ENCODE measurements at regions not wholly inside any gene's neighbourhood (a gene's known extent, or its start where the extent isn't known, plus 50 kb on each side); places are given as distances from the start of the nearest gene placed in this dataset.

GRCh38 chr2:118265873-118266455, 177.7 kb downstream of the INSIG2 start:
- H3K36me3 ChIP-seq (ENCODE audit: control insufficient read depth in 1 of 2, insufficient read depth in 2 of 2, low read depth in 1 of 2, low read length in 2 of 2): no peaks in the 10 kb centered on the region
- no peaks in the 10 kb centered on the region for H3K4me1 ChIP-seq (ENCODE audit: control insufficient read depth, insufficient read depth, low read depth, low read length)
- H3K27ac ChIP-seq (ENCODE audit: low read length, poor library complexity, severe bottlenecking): no peak overlapping the region
- no peak overlapping the region for H3K23ac ChIP-seq (ENCODE audit: low read length in 2 of 2)
- H2AK5ac ChIP-seq (ENCODE audit: low read length, severe bottlenecking): no peak overlapping the region
- H3K79me1 ChIP-seq (replicated peaks; ENCODE audit: low read length, poor library complexity, severe bottlenecking): no peaks in the 10 kb centered on the region
- H2BK5ac ChIP-seq (ENCODE audit: low read depth, low read length, poor library complexity, severe bottlenecking): no peak overlapping the region
- no peak overlapping the region for H2AFZ ChIP-seq (ENCODE audit: low read depth, low read length)
- H3K4me2 ChIP-seq (ENCODE audit: low read length, poor library complexity, severe bottlenecking): no peak overlapping the region
- no peak overlapping the region for H3K18ac ChIP-seq (ENCODE audit: low read depth in 1 of 2, low read length in 2 of 2)
- no peak overlapping the region for H2BK120ac ChIP-seq (ENCODE audit: low read depth, low read length)
- no peak overlapping the region for H2BK15ac ChIP-seq (ENCODE audit: low read depth, poor library complexity, severe bottlenecking)
- H3K4me3 ChIP-seq (ENCODE audit: insufficient read depth in 1 of 2, low read depth in 1 of 2, low read length in 2 of 2): no peak overlapping the region
- H2BK12ac ChIP-seq (ENCODE audit: low read length in 2 of 2): no peak overlapping the region
- H4K91ac ChIP-seq (ENCODE audit: low read length): no peak overlapping the region
- no peak overlapping the region for H3K4ac ChIP-seq (ENCODE audit: low read depth in 1 of 2, low read length in 2 of 2)
- no peak overlapping the region for H3K14ac ChIP-seq (ENCODE audit: low read length in 2 of 2)
- no peak overlapping the region for H4K8ac ChIP-seq (ENCODE audit: low read length)
- 87% methylated on average over 3 of the region's 3 CpGs for WGBS
- no peak overlapping the region for H3K9ac ChIP-seq (ENCODE audit: low read length)
- no peak for DNase-seq
- H3K9me3 ChIP-seq (ENCODE audit: control insufficient read depth, low read length): no peaks in the 10 kb centered on the region
- H3K27me3 ChIP-seq (ENCODE audit: control insufficient read depth in 1 of 2, insufficient read depth in 1 of 2, low read length in 2 of 2): peaks cover 0 to 17% of the 10 kb centered on the region in 2 experiments

DNA sequence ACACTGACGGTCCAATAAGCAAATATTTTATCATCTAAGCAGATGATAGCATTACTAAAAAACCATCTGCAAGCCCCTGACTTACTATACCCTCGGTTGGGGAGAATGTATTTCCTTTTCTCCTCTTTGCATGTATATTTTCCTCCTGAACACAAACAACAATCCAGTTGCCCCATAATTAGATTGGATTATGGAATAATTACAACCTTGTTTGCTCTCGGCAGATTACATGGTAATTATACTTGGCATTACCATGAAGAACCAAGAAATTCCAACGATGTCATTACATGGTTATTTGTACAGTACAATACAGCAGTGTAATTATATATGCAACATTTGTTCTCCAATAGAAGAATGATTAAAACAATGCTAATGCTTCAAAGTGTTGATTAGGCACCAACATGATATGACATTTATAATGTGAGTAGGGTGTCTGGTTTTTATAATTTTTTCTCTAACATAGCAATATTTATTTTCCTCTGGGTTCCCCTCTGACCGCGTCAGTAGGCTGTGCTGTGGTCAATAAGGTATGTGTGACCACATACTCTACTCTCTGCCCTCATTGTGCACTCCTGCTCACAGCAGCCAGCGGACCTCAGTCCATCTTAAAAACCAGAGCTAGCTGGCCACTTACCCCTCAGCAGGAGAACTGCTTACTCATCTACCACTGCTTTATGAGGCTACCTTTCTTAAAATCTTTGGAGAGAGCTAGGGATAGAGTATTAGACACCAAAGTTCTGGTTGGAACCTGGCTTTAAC, 176.1 kb downstream of the INSIG2 start:
- Histone ChIP-seq H3K4ac (ENCODE audit: low read depth in 1 of 2, low read length in 2 of 2) (no peak overlapping the region), H3K79me1 (replicated peaks; ENCODE audit: low read length, poor library complexity, severe bottlenecking) (no peaks in the 10 kb centered on the region), H3K36me3 (ENCODE audit: control insufficient read depth in 1 of 2, insufficient read depth in 2 of 2, low read depth in 1 of 2, low read length in 2 of 2) (no peaks in the 10 kb centered on the region), H3K18ac (ENCODE audit: low read depth in 1 of 2, low read length in 2 of 2) (no peak overlapping the region), H3K4me1 (ENCODE audit: control insufficient read depth, insufficient read depth, low read depth, low read length) (no peaks in the 10 kb centered on the region), H3K14ac (ENCODE audit: low read length in 2 of 2) (no peak overlapping the region), H2AK5ac (ENCODE audit: low read length, severe bottlenecking) (no peak overlapping the region), H3K27ac (ENCODE audit: low read length, poor library complexity, severe bottlenecking) (no peak overlapping the region), H2BK5ac (ENCODE audit: low read depth, low read length, poor library complexity, severe bottlenecking) (no peak overlapping the region), H2BK120ac (ENCODE audit: low read depth, low read length) (no peak overlapping the region), H3K9ac (ENCODE audit: low read length) (no peak overlapping the region), H2BK15ac (ENCODE audit: low read depth, poor library complexity, severe bottlenecking) (no peak overlapping the region), H4K91ac (ENCODE audit: low read length) (no peak overlapping the region), H3K9me3 (ENCODE audit: control insufficient read depth, low read length) (no peaks in the 10 kb centered on the region), H2BK12ac (ENCODE audit: low read length in 2 of 2) (no peak overlapping the region), H3K4me3 (ENCODE audit: insufficient read depth in 1 of 2, low read depth in 1 of 2, low read length in 2 of 2) (no peak overlapping the region), H4K8ac (ENCODE audit: low read length) (no peak overlapping the region), H3K23ac (ENCODE audit: low read length in 2 of 2) (no peak overlapping the region), H3K4me2 (ENCODE audit: low read length, poor library complexity, severe bottlenecking) (no peak overlapping the region), H3K27me3 (ENCODE audit: control insufficient read depth in 1 of 2, insufficient read depth in 1 of 2, low read length in 2 of 2) (peaks cover 0 to 2% of the 10 kb centered on the region in 2 experiments), H2AFZ (ENCODE audit: low read depth, low read length) (no peak overlapping the region)
- WGBS: 79% methylated on average over 4 of the region's 7 CpGs
- DNase-seq: no peak

DNA sequence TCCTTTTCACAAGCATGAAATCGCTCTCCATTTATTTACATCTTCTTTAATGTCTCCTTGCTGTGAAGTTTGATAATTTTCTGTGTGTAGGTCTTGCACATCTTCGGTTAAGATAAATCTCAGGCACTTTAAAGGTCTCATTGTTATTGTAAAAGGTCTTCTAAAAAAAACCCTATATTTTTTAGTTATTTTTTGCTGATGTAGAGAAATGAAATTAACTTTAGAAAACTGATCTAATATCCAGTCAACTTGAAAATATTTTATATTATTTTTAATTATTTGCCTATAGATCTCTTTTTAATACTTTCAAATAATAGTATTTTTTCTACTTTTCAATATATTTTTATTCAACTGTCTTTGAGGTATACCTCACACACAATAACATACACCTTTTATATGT, 169.4 kb downstream of the INSIG2 start:
- Histone ChIP-seq H2AFZ (ENCODE audit: low read depth, low read length) (no peak overlapping the region), H3K23ac (ENCODE audit: low read length in 2 of 2) (no peak overlapping the region), H4K91ac (ENCODE audit: low read length) (no peak overlapping the region), H2AK5ac (ENCODE audit: low read length, severe bottlenecking) (no peak overlapping the region), H3K27ac (ENCODE audit: low read length, poor library complexity, severe bottlenecking) (no peak overlapping the region), H2BK15ac (ENCODE audit: low read depth, poor library complexity, severe bottlenecking) (no peak overlapping the region), H3K4me2 (ENCODE audit: low read length, poor library complexity, severe bottlenecking) (no peak overlapping the region), H2BK5ac (ENCODE audit: low read depth, low read length, poor library complexity, severe bottlenecking) (no peak overlapping the region), H3K9ac (ENCODE audit: low read length) (no peak overlapping the region), H3K4ac (ENCODE audit: low read depth in 1 of 2, low read length in 2 of 2) (no peak overlapping the region), H2BK120ac (ENCODE audit: low read depth, low read length) (no peak overlapping the region), H3K4me1 (ENCODE audit: control insufficient read depth, insufficient read depth, low read depth, low read length) (no peaks in the 10 kb centered on the region), H3K36me3 (ENCODE audit: control insufficient read depth in 1 of 2, insufficient read depth in 2 of 2, low read depth in 1 of 2, low read length in 2 of 2) (no peaks in the 10 kb centered on the region), H3K18ac (ENCODE audit: low read depth in 1 of 2, low read length in 2 of 2) (no peak overlapping the region), H3K4me3 (ENCODE audit: insufficient read depth in 1 of 2, low read depth in 1 of 2, low read length in 2 of 2) (no peak overlapping the region), H3K27me3 (ENCODE audit: control insufficient read depth in 1 of 2, insufficient read depth in 1 of 2, low read length in 2 of 2) (peaks cover 0 to 3% of the 10 kb centered on the region in 2 experiments), H3K9me3 (ENCODE audit: control insufficient read depth, low read length) (peaks cover 7% of the 10 kb centered on the region), H3K79me1 (replicated peaks; ENCODE audit: low read length, poor library complexity, severe bottlenecking) (no peaks in the 10 kb centered on the region), H2BK12ac (ENCODE audit: low read length in 2 of 2) (no peak overlapping the region), H4K8ac (ENCODE audit: low read length) (no peak overlapping the region), H3K14ac (ENCODE audit: low read length in 2 of 2) (no peak overlapping the region)
- DNase-seq: no peak
- no CpG with 5 or more reads among the region's 2 CpGs for WGBS

DNA sequence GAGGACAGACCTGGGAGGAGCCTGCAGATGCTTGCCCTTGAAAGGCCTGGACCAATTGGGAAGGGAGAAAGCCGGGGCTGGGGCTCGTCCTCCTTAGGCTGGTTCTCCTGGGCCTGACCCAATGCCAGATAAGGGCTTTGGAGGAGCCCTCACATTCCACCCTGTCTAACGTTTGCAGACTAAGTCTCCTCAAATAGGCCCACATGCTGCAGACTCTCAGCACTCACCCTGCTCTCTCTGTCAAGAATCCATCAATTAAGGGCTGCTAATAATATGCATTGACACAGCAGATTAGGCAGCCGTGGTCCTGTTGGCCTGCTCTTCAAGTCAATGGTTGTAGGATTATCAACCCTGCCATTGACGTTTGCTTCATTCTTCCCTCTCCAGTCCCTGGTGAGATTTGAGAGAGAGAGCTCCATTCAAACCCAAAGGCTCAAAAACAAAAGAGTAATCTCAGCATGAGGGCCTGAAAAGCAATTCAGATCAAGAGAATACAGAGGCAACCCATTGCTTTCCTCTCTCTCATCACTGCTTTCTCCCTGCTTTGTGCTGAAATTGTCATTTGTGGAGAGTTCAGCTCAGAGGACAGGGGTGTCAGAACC, 167.6 kb downstream of the INSIG2 start:
- no peak overlapping the region for H2AFZ ChIP-seq (ENCODE audit: low read depth, low read length)
- 47% methylated on average over 5 of the region's 5 CpGs for WGBS

More for the DNA sequence above, 167.6 kb downstream of the INSIG2 start:
- Histone ChIP-seq H3K4ac (ENCODE audit: low read depth in 1 of 2, low read length in 2 of 2) (no peak overlapping the region), H3K4me3 (ENCODE audit: insufficient read depth in 1 of 2, low read depth in 1 of 2, low read length in 2 of 2) (no peak overlapping the region), H3K36me3 (ENCODE audit: control insufficient read depth in 1 of 2, insufficient read depth in 2 of 2, low read depth in 1 of 2, low read length in 2 of 2) (no peaks in the 10 kb centered on the region), H2BK120ac (ENCODE audit: low read depth, low read length) (no peak overlapping the region), H3K18ac (ENCODE audit: low read depth in 1 of 2, low read length in 2 of 2) (no peak overlapping the region), H2AK5ac (ENCODE audit: low read length, severe bottlenecking) (no peak overlapping the region), H3K79me1 (replicated peaks; ENCODE audit: low read length, poor library complexity, severe bottlenecking) (no peaks in the 10 kb centered on the region), H2BK15ac (ENCODE audit: low read depth, poor library complexity, severe bottlenecking) (no peak overlapping the region), H3K9me3 (ENCODE audit: control insufficient read depth, low read length) (peaks cover 7% of the 10 kb centered on the region), H3K27ac (ENCODE audit: low read length, poor library complexity, severe bottlenecking) (no peak overlapping the region), H4K8ac (ENCODE audit: low read length) (no peak overlapping the region), H3K23ac (ENCODE audit: low read length in 2 of 2) (no peak overlapping the region), H2BK5ac (ENCODE audit: low read depth, low read length, poor library complexity, severe bottlenecking) (no peak overlapping the region), H2BK12ac (ENCODE audit: low read length in 2 of 2) (no peak overlapping the region), H3K27me3 (ENCODE audit: control insufficient read depth in 1 of 2, insufficient read depth in 1 of 2, low read length in 2 of 2) (peaks cover 0 to 3% of the 10 kb centered on the region in 2 experiments), H3K9ac (ENCODE audit: low read length) (no peak overlapping the region), H3K4me1 (ENCODE audit: control insufficient read depth, insufficient read depth, low read depth, low read length) (no peaks in the 10 kb centered on the region), H3K4me2 (ENCODE audit: low read length, poor library complexity, severe bottlenecking) (no peak overlapping the region), H3K14ac (ENCODE audit: low read length in 2 of 2) (no peak overlapping the region), H4K91ac (ENCODE audit: low read length) (no peak overlapping the region)
- no peak for DNase-seq
